ENCODE measurements at regions not wholly inside any gene's neighbourhood (a gene's known extent, or its start where the extent isn't known, plus 50 kb on each side); places are given as distances from the start of the nearest gene placed in this dataset.
"Not testable (repeated sequence)": the region's sequence is repeated elsewhere in the genome, so short reads cannot be mapped to it uniquely, and the experiment has no call there.

DNA sequence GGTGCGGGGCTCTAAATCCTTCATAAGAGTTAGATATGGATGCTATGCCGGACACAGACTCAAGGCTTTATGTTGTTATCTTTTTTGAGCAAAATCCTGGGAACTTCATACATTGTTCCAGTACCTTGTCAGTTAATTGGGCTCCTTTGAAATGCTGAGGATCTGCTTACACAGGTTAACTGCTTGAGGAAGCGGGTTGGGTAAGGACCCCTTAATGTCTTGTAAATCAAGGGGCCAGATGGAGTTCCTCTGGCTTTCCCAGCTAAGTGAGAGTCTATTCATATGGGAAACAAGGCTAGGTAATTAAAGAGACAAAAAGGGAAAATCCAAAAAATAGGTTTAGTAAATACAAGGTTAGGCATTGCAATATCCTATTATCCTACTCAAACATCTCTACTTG is 141.5 kb downstream of the OR2B2 start:
- DNase-seq, result no peak

DNA sequence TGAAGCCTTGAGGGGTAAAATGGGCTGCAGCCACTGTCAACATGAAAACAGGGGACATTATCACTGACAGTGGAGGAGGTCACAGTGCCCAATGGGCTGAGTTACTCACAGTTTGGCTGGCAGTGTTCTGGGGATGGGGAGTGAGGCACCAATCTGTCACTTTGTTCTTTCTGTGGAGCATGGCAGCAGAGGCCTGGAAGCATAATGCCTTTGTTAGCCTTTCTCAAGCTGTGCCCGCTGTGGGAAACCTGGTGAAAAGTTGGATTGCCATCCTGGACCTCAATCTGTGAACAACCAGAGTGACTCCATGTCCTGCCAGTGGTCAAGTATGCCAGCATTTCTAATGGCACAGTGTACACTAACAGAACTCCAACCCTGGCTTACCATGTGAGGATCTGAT is 143.6 kb downstream of the OR2B2 start:
- no peak for DNase-seq

DNA sequence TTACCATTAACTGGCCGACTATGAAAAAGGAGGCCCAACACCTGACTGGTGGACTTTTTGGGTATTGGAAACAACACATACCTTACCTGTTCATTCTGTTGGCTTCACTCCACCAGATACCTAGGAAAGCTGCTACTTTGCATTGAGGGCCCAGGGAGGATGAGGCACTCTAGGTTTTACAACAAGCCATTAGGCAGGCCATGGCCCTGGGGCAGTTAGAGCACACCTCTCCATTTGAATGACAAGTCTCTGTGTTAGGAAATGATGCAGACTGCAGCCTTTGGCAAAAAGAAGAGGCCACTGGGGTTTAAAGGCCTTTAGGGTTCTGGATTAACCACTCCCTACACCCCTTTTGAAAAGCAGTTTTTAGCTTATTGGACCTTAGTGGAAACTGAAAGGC is 144.3 kb downstream of the OR2B2 start:
- no peak for DNase-seq

GRCh38 chr6:27766405-27766804 is 145.8 kb downstream of the OR2B2 start:
- no peak for DNase-seq

DNA sequence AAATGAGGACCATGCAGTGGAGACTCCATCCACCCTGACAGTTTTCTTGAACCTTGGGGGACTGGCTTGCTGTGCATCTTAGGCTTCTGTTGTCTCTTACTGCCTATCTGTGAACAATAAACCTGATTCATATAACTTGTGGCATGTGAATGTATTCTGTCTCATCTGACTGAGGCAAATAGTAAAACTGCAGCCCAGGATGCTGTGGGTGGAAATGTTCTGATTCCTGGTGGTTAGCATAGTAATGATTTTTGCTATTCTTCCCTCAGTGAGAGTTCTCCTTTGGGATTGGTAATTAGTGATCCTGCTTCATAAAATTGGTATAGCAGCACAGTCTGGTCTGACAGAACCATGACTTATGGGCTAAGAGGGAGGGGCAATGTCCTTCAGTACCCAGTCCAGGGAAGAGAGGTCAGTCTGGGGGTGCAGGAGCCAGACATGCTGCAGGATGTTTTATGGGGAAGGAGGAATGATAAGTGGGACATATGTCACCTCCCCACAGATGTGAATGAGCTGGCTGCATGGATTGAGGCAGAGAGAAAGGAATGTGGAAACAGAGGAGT is 147.1 kb downstream of the OR2B2 start:
- no peak for DNase-seq

DNA sequence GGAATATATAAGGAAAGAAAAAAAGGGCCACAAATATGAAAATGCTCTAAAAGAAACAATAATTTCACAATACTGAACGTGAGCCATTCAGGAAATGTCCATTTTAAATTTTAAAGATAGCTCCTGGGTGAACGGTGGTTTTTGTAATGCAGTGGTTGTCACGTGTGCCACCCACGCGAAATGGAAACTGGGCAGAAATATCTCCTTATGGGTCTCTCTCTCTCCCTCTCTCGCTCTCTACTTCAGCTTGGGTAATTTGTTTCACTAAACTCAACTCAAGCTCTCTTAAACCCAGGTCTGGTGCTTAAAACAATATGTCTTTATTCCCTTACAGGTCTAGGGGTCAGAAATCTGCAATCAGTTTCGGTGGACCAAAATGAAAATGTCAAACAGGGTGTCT is 150.8 kb downstream of the OR2B2 start:
- DNase-seq, result no peak

- no peak for DNase-seq
Observed at GRCh38 chr6:27760464-27760863, 151.7 kb downstream of the OR2B2 start.

GRCh38 chr6:27759930-27760329 is 152.3 kb downstream of the OR2B2 start:
- DNase-seq, result no peak

GRCh38 chr6:27758491-27758890 is 153.7 kb downstream of the OR2B2 start:
- DNase-seq, result no peak

GRCh38 chr6:27757307-27757706 is 154.9 kb downstream of the OR2B2 start:
- no peak for DNase-seq

DNA sequence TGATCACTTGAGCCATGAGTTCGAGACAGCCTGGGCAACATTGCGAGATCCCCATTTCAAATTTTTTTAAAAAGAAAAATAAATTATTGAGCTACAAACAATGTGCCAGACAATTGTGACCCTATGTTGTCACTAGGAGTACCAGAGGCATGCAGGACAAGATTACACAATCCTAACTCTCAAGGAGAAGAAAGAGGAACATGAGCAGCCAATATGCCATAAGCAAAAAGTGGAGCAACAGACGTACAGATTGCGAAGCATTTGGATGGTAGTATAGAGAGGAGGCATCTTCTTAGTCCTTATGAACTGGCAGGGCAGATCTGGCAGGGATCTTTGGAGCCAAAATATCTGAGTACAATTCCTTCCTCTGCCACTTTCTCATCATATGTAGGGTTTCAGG is 156.4 kb downstream of the OR2B2 start:
- DNase-seq, result no peak

- no peak for DNase-seq
Observed at GRCh38 chr6:27754408-27754782, 157.8 kb downstream of the OR2B2 start.

- DNase-seq, result peak; percentile 80
Observed at GRCh38 chr6:27753668-27754407, 158.4 kb downstream of the OR2B2 start.

DNA sequence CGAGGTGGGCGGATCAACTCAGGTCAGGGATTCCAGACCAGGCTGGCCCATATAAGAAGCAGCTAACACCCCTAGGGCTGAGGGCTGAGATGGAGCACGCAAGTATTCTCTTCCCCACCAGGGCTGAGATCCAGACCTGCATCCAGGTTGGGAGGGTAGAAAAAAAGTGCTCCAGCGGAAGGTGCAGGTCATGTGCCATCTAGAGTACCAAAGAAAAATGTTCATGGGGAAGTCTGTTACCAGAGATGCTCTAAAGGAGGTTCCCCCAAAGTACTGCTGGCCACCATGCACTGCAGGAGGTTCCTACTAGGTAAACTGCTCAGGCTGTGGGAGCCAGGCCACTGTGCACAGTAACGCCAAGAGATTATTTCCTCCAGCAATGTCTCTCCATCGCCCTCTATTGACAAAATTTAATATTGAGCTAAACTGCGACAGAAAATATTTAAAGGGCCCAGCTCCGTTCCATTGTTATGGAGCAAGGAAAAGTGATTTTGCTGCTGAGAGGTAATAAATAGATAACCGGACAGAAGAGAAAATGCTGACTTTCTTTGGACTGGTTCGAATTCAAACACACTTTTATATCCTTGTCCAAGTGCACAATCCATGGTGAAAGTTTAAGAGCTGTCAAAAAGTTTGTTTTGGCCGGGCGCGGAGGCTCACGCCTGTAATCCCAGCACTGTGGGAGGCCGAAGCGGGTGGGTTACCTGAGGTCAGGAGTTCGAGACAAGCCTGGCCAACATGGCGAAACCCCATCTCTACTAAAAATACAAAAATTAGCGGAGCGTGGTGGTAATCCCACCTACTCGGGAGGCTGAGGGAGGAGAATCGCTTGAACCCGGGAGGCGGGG is 159.9 kb downstream of the OR2B2 start:
- DNase-seq, result peak; percentile 40

GRCh38 chr6:27748661-27749060 is 163.5 kb downstream of the OR2B2 start:
- DNase-seq, result no peak

DNA sequence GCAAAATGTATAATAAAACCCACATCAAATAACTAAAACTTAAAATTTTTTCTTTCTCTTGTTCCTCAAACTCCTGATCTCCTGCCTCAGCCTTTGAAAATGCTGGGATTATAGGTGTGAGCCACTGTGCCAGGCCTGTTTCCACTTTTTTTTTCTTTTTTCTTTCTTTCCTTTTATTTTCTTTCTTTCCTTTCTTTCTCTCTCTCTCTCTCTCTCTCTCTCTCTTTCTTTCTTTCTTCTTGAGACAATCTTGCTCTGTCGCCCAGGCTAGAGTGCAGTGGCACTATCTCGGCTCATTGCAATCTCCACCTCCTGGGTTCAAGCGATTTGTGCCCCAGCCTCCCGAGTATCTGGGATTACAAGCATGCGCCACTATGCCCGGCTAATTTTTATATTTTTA is 164.6 kb downstream of the OR2B2 start:
- no peak for DNase-seq

- DNase-seq, result not testable (repeated sequence)
Observed at GRCh38 chr6:27746860-27747259, 165.3 kb downstream of the OR2B2 start.

DNA sequence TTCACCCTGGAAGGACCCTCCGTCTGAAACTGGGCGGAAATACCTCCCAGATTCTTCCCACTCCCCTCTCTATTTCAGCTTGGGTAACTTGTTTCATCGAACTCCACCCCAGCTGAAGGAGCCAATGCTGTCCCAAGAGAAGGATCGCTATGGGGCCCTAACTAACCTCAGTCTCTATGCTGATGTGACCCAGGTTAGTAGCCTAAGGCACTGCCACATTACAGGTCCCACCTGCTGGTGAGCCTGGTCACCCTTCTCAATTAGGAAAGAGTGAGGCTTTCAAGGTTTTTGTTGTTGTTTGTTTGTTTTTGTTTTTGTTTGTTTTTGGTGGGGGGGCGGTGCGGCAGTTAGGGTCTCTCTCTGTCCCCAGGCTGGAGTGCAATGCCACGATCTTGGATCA is 168.4 kb downstream of the OR2B2 start:
- no peak for DNase-seq

DNA sequence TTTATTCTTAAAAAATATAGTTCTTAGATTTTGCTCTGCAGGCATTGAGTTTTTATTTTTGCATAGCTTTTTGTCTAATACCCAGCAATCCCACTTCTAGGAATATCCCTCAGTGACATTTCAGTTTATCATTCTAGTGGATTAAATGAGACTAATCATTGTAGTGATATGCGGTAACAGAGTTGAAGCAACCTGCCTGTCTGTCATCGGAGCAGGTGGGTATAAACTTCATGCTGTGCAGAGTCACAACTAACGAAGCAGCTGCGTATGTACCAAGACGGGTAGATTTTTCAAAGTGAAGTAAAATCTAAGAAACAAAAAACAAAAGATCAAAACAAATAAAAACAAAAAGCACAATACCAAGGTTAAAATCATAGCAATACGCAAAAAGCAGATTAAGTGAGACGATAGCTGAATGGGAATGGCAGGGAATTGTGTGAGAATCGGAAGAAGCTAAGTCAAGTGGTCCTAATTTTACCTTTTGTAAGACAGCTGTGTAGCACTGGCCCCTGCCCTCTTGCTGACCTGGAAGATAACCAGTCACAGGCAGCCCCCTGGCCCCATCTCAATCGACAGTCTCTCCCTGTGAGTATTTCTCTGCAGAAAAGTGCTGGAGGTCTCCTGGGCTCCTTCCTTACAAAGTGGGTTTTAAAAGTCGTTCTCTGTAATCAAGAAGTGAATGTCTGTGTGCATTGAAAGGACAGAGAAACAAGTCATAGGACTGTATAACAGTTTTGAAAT is 169.2 kb downstream of the OR2B2 start:
- DNase-seq, result no peak

GRCh38 chr6:27739902-27740301 is 172.3 kb downstream of the OR2B2 start:
- not testable (repeated sequence) for DNase-seq

GRCh38 chr6:27736686-27737085 is 175.5 kb downstream of the OR2B2 start:
- no peak for DNase-seq

DNA sequence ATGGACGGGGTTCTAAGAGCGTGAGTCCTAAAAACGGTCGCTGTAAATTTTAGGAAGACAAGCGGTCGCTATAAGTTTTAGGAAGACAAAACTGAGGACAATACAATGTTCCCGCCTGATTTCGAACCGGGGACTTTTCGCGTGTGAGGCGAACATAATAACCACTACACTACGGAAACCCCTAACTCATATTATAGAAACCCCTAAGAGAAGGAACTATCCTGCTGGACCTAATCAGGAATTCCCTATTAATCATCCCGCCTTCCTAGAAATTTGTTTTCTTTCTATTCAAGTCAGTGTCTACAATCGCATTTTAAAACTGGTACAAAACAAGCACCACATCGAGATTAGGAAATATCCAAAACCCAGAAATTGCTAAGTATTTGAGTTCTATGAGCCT is 183.8 kb downstream of the OR2B2 start:
- no peak for DNase-seq

DNA sequence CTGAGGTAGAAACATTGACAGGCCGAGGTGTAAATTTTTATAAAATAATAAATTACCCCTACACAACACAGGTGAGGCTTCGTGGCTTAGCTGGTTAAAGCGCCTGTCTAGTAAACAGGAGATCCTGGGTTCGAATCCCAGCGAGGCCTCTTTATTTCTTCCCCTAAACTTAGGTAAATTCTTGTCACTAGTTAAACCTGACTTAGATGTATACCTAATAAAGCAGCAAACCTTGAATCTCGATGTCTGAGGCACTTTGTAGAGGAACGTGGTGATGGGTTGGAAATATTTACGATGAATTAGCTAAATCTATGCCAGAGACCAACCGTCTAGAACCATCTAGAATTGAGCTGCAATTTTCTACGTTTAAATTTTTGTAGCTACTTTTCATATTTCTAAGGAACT is 185.6 kb downstream of the OR2B2 start:
- no peak for DNase-seq

Data from NCI-H510A (cell line).